ENCODE measurements at regions not wholly inside any gene's neighbourhood (a gene's known extent, or its start where the extent isn't known, plus 50 kb on each side); places are given as distances from the start of the nearest gene placed in this dataset.

DNA sequence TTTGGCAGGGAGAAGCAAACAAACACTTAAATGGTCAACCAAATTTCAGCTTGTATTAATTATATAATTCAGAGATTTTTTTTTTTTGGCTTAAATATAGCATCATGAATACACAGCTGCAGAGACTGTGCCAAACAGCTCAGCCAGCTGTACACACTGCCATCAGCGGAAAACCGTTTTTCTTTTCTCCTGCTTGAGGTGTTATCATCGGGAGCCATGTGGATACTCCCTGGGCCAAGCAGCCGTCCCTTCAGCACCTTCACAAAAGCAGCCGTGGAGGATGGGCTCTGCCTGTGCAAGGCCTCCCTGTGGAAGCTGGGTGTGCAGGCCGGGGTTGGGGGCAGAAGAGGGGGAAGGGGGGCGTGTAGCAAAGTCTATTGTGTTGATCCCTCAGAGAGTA is 85.0 kb downstream of the NUF2 start:
- Histone ChIP-seq H3K4me3 (no peak overlapping the region), H3K9ac (ENCODE audit: insufficient read length) (no peak overlapping the region), H3K27ac (peak overlapping the region; percentile 83; the same call in 1 of the 2 replicates), H3K9me3 (ENCODE audit: low read depth, low read length) (no peaks in the 10 kb centered on the region), H3K36me3 (ENCODE audit: insufficient read depth, low read length) (no peaks in the 10 kb centered on the region)
- no peak for TF ChIP-seq FOXP2 (optimal IDR thresholded peaks at IDR 0.05; ENCODE audit: control extremely low read depth, extremely low read length, insufficient read depth)
- no peak for TF ChIP-seq POLR2AphosphoS5 (IDR thresholded peaks at IDR 0.05; ENCODE audit: borderline replicate concordance, low read depth, low read length)
- no peak for TF ChIP-seq EZH2 (IDR thresholded peaks at IDR 0.05)
- DNase-seq (ENCODE audit: low read depth, low spot score), result no peak

DNA sequence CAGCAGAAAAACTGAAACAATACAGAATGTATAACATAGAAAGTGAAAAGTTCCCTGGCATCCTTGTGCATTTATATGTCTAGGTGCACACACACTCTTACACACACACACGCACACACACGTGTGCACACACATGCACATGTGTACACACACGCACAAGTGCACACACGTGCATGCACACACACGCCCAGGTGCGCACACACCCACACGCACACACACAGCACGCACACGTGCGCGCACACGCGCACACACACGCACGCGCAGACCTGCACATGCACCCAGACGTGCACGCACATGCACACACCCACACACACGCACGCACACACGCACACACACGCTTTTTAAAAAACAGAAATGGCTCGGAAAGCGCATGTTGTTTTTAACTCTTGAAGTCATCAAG is 86.5 kb downstream of the NUF2 start:
- TF ChIP-seq EZH2 (IDR thresholded peaks at IDR 0.05), result no peak
- no peak for TF ChIP-seq FOXP2 (optimal IDR thresholded peaks at IDR 0.05; ENCODE audit: control extremely low read depth, extremely low read length, insufficient read depth)
- TF ChIP-seq POLR2AphosphoS5 (IDR thresholded peaks at IDR 0.05; ENCODE audit: borderline replicate concordance, low read depth, low read length), result no peak
- Histone ChIP-seq H3K36me3 (ENCODE audit: insufficient read depth, low read length) (no peaks in the 10 kb centered on the region), H3K4me3 (no peak overlapping the region), H3K9ac (ENCODE audit: insufficient read length) (no peak overlapping the region), H3K27ac (no peak overlapping the region), H3K9me3 (ENCODE audit: low read depth, low read length) (no peaks in the 10 kb centered on the region)
- DNase-seq (ENCODE audit: low read depth, low spot score), result no peak

DNA sequence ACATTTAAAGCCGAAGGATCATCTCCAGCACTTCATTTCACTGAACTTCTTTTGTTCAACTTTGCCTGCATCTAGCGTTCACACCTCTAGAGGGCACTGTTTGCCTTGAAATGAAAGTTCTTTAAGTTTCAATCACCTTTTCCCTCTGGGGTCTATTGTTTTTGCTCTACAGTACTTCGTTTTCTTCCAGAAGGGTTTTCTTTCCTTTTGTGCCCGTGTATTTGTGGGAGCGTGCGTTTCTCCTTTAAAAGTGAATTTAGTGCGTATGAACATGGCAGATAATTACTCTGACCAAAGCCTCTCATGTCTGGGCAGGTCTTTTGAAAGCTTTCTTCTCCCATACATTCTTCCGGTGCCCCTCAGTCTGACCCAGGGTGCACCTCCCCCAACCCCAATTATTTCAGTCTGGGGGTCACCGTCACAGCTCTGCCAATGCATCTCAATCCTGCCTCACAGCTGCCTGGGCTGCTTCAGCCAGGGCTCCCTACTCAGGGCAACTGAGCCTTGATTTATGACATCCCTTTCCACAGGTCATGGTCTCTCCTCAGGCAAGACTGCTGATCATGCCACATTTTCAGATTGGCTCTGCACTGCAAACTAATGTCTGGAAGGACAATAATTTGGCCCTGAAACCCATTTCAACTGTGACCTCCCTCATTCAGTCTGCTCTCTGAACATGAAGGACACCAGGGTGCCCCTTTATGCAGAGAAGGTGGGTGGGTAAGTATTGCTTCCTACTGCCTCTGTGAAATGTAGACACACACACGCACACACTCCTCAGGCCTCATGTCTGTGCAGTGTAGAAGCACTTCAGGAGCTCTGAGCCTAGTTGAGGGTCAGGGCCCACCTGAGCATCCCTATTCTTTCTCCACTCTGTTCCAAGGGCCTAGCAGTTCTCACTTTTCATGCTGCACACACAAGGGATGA is 88.6 kb downstream of the NUF2 start:
- Histone ChIP-seq H3K9ac (ENCODE audit: insufficient read length) (peak overlapping the region; percentile 60), H3K36me3 (ENCODE audit: insufficient read depth, low read length) (no peaks in the 10 kb centered on the region), H3K27ac (no peak overlapping the region), H3K4me3 (peak overlapping the region; percentile 65), H3K9me3 (ENCODE audit: low read depth, low read length) (no peaks in the 10 kb centered on the region)
- DNase-seq (ENCODE audit: low read depth, low spot score), result peak; percentile 91
- TF ChIP-seq EZH2 (IDR thresholded peaks at IDR 0.05) (no peak), POLR2AphosphoS5 (IDR thresholded peaks at IDR 0.05; ENCODE audit: borderline replicate concordance, low read depth, low read length) (no peak), FOXP2 (optimal IDR thresholded peaks at IDR 0.05; ENCODE audit: control extremely low read depth, extremely low read length, insufficient read depth) (no peak)

DNA sequence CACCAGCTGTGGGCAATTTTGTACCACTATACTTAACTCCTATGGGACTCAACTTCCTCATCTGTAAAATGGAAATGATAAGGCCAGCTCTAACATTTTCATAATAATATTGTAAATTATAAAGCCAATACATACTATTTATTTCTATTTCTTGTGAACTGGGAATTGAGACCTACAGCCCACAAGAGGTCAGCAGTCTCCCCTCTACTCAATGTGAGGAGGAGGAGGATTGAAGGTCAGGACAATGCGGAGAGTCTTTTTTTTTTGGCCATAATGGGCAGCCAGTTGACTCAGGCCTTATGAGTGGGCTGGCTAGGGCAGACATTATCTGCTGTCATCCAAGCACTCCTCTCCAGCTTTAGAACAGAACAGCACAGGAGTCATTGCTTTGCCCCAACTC is 90.5 kb downstream of the NUF2 start:
- no peaks in the 10 kb centered on the region for H3K9me3 ChIP-seq (ENCODE audit: low read depth, low read length)
- no peak overlapping the region for H3K4me3 ChIP-seq
- no peak overlapping the region for H3K27ac ChIP-seq
- no peak overlapping the region for H3K9ac ChIP-seq (ENCODE audit: insufficient read length)
- DNase-seq (ENCODE audit: low read depth, low spot score), result no peak
- no peak for TF ChIP-seq POLR2AphosphoS5 (IDR thresholded peaks at IDR 0.05; ENCODE audit: borderline replicate concordance, low read depth, low read length)
- TF ChIP-seq EZH2 (IDR thresholded peaks at IDR 0.05), result no peak
- no peak for TF ChIP-seq FOXP2 (optimal IDR thresholded peaks at IDR 0.05; ENCODE audit: control extremely low read depth, extremely low read length, insufficient read depth)
- H3K36me3 ChIP-seq (ENCODE audit: insufficient read depth, low read length), result no peaks in the 10 kb centered on the region

DNA sequence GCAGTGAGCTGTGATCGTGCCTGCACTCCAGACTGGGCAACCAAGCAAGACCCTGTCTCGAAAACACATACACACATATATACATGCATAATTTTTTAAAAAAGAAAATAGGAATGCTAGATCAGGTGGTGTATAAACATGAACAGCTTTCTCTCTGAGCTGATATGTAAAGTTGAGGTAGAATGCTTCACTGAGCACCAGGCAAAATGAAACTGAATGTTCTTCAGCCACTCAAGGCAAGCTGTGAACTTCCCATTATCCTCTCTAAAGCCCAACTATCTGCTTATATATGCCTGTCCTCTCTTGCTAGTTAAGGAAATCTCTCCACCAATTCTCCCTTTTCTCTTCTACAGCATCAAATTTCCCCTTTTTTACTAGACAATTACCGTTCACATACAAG is 93.0 kb downstream of the NUF2 start:
- Histone ChIP-seq H3K4me3 (no peak overlapping the region), H3K36me3 (ENCODE audit: insufficient read depth, low read length) (no peaks in the 10 kb centered on the region), H3K9ac (ENCODE audit: insufficient read length) (no peak overlapping the region), H3K27ac (no peak overlapping the region), H3K9me3 (ENCODE audit: low read depth, low read length) (no peaks in the 10 kb centered on the region)
- TF ChIP-seq EZH2 (IDR thresholded peaks at IDR 0.05) (no peak), POLR2AphosphoS5 (IDR thresholded peaks at IDR 0.05; ENCODE audit: borderline replicate concordance, low read depth, low read length) (no peak), FOXP2 (optimal IDR thresholded peaks at IDR 0.05; ENCODE audit: control extremely low read depth, extremely low read length, insufficient read depth) (no peak)
- DNase-seq (ENCODE audit: low read depth, low spot score), result no peak

DNA sequence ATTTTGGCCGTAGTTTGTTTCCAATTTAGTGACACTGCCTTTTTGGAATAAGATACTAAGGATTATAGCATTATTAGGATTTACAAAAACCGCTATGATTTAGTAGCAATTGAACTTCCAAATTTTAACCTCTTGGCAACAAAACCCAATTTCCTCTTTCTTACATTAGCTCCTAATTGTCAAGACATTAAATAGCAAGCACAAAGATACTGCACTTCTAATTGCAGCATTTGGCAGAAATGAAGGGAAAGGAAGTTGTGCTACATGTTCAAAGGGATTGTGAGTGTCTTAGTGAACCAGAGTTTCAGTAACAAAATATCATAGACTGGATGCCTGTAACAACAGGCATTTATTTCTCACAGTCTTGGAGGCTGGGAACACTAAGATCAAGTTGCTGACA is 99.9 kb downstream of the NUF2 start:
- H3K9ac ChIP-seq (ENCODE audit: insufficient read length), result no peak overlapping the region
- no peak overlapping the region for H3K4me3 ChIP-seq
- H3K27ac ChIP-seq, result no peak overlapping the region

DNA sequence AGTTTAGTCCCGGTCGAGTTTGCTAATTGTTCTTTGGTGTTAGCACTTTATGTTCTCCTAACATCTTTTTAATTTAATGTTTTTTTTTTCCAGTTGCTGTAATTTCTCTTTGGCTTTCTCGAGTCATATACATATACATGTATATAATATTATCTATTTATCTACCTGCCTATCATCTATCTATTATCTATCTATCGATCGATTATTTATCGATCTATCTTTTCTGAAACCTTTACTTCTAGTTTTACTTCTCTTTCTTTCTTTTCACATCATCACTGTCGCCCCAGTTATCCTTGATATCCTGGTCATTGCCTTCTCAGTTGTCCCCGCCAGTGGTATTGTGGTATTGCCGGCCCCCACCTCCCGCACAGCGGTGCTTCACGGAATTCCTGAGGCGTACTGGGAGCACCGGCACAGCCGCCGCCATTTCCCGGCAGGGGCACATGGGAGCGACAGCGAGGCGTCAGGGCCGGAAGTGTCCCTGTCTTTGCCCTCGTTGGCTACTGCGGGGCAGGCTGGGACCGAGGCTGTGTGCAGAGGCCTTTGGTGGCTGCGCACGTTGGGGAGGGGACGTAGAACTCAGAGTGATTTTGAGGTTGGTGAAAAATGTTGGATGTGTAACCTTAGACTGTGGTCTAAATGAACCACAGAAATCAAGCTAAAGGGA is 101.1 kb downstream of the NUF2 start:
- no peak overlapping the region for H3K27ac ChIP-seq
- H3K4me3 ChIP-seq, result no peak overlapping the region
- no peak for DNase-seq (ENCODE audit: low read depth, low spot score)
- no peak for TF ChIP-seq POLR2AphosphoS5 (IDR thresholded peaks at IDR 0.05; ENCODE audit: borderline replicate concordance, low read depth, low read length)
- TF ChIP-seq FOXP2 (optimal IDR thresholded peaks at IDR 0.05; ENCODE audit: control extremely low read depth, extremely low read length, insufficient read depth), result no peak
- TF ChIP-seq EZH2 (IDR thresholded peaks at IDR 0.05), result no peak
- no peaks in the 10 kb centered on the region for H3K36me3 ChIP-seq (ENCODE audit: insufficient read depth, low read length)
- H3K9me3 ChIP-seq (ENCODE audit: low read depth, low read length), result no peaks in the 10 kb centered on the region
- no peak overlapping the region for H3K9ac ChIP-seq (ENCODE audit: insufficient read length)

More for the DNA sequence above, 99.9 kb downstream of the NUF2 start:
- H3K36me3 ChIP-seq (ENCODE audit: insufficient read depth, low read length), result no peaks in the 10 kb centered on the region
- no peaks in the 10 kb centered on the region for H3K9me3 ChIP-seq (ENCODE audit: low read depth, low read length)
- no peak for DNase-seq (ENCODE audit: low read depth, low spot score)
- TF ChIP-seq POLR2AphosphoS5 (IDR thresholded peaks at IDR 0.05; ENCODE audit: borderline replicate concordance, low read depth, low read length) (no peak), FOXP2 (optimal IDR thresholded peaks at IDR 0.05; ENCODE audit: control extremely low read depth, extremely low read length, insufficient read depth) (no peak), EZH2 (IDR thresholded peaks at IDR 0.05) (no peak)

DNA sequence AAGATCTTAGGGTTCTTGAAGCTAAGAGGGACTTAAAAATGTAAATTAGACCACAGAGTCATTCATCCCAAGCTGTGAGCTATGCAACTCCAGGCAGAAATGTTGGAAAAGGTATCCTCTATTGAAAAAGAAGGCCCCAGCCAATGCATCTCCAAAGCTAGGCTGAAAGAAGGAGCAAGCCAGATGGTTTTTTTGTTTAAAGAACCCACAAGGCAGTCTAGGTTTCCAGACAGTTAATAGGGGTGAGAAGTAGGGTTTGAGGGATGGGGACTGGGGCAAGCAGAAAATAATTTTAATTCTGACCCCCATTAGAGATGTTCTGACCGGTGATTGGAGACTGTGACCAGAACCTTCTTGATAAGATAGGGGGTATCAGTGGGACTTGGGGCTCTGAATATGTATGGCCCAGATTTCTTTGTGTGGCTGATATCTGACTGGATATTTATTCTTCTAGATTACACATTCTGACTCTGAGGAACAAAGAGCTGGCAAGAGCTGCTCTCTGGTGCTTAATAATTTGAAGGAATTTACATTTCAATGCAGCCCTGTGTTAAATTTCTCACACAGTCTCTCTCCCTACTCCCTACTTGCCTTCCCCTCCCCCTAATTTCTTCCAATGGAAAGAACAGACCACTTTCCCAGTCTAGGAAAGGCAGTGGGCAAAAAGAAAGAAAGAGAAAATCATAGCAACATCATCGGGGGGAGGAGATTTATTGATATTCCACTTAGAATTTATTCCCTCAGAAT is 104.9 kb downstream of the NUF2 start:
- TF ChIP-seq FOXP2 (optimal IDR thresholded peaks at IDR 0.05; ENCODE audit: control extremely low read depth, extremely low read length, insufficient read depth), result no peak
- TF ChIP-seq EZH2 (IDR thresholded peaks at IDR 0.05), result no peak
- TF ChIP-seq POLR2AphosphoS5 (IDR thresholded peaks at IDR 0.05; ENCODE audit: borderline replicate concordance, low read depth, low read length), result no peak
- Histone ChIP-seq H3K9me3 (ENCODE audit: low read depth, low read length) (no peaks in the 10 kb centered on the region; the same call in 1 of the 2 replicates), H3K4me3 (no peak overlapping the region), H3K27ac (no peak overlapping the region), H3K9ac (ENCODE audit: insufficient read length) (no peak overlapping the region), H3K36me3 (ENCODE audit: insufficient read depth, low read length) (no peaks in the 10 kb centered on the region)
- DNase-seq (ENCODE audit: low read depth, low spot score), result no peak
